GM12873 (cell line): ENCODE measurements at regions not wholly inside any gene's neighbourhood (a gene's known extent, or its start where the extent isn't known, plus 50 kb on each side); places are given as distances from the start of the nearest gene placed in this dataset.

ENCODE experiments used
- TF ChIP-seq, protein P1 (sequence below): IDR thresholded peaks from 2 replicates; pipeline ENCODE4 v1.5.1; 2012; ENCODE audit warnings: low read depth, mild to moderate bottlenecking, moderate library complexity, low read length, control low read depth; ENCODE audit not compliant: insufficient read depth; ENCODE audit errors: missing control alignments

DNA sequence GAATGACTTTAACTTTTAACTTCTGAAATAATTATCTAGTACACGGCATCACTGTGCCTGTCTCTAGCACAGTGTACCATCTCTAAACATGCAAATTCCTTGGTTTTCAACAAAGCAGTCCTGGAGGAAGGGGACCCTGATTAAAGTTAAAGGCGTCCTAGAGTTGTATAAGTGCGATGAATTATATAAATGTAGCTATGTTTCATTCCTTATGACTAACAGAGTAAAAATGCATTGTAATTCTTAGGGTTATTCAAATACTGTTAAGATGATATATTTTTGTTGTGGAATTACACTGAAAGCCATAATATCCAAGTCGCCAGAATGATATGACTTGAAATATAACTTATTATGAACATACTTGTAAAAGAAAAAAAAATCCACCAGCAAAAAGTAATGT, 544.9 kb upstream of the LINC00305 start:
- TF ChIP-seq, protein P1, sequence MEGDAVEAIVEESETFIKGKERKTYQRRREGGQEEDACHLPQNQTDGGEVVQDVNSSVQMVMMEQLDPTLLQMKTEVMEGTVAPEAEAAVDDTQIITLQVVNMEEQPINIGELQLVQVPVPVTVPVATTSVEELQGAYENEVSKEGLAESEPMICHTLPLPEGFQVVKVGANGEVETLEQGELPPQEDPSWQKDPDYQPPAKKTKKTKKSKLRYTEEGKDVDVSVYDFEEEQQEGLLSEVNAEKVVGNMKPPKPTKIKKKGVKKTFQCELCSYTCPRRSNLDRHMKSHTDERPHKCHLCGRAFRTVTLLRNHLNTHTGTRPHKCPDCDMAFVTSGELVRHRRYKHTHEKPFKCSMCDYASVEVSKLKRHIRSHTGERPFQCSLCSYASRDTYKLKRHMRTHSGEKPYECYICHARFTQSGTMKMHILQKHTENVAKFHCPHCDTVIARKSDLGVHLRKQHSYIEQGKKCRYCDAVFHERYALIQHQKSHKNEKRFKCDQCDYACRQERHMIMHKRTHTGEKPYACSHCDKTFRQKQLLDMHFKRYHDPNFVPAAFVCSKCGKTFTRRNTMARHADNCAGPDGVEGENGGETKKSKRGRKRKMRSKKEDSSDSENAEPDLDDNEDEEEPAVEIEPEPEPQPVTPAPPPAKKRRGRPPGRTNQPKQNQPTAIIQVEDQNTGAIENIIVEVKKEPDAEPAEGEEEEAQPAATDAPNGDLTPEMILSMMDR: no peak

DNA sequence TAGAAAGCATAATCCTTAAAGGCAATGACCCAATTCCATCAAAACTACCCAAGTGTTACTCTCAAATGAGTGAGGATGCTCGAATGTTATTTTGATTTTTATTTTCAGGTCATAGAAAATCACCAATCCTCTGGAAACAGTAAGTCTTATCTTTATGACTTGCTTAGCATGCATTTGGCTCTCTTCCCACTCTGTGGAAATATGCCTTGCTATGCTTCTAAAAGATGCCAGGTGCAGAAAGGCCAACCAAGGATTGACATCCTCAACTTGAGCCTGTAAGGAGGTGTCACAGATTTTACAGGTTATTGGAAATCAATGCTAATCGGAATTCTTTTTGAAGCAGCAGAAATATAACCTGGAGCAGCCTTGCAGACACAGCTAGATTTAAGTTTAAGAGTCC, 543.9 kb upstream of the LINC00305 start:
- TF ChIP-seq, protein P1: no peak

DNA sequence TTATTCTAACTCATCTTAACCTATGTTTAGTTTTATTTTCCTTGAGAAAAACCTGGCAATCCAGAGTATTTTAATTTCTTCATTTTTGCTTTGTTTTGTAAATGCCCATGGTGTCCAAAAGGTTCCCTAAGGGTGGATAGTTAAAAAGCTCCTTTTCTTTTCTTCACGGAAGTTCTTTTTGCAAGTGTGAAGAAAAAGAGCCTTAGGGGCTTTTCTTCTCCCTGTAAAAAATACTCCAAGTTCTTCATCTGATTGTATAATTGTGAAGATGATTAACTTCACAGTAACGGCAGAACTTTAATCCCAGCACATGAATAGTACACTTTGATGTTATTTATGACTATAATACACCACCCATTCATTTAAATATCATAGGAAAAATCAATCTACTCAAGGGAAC, 530.2 kb upstream of the LINC00305 start:
- TF ChIP-seq, protein P1: no peak

DNA sequence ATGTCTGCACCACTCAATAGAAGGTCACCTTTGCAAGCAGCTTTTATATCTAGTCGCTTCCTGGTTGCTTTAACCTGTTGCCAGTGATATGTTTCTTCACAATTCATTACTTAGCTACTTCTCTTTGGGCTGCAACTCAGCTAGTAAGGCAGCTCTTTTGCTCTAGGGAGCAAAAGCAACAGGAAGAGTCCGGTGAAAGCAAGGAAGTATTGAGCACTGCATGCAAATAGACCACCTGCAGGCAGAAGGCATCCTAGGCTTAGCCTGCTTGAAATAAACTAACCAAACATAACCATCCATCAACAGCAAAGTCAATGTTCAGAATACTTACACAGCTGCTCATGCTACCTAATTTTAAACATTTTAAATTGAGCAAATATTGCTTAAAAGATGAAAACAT, 529.2 kb upstream of the LINC00305 start:
- TF ChIP-seq, protein P1: no peak

DNA sequence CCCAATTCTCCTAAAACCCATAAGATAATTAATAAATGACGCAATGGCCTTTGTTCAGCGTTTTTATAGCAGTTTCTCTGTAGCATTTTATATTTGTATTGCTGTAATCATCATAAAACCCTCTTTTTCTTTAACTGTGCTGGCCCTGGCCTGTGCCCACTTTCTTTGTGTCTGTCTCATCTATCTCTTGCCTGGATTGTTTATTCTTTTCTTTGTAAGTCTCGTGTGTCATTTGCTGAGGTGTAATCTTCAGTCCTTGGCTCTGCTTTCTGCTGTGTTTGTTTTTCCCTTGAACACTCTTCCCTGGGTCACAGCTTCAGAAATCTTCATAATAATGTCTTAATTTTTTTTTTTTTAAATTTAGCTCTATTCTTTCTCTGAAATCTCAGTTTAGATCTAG, 525.8 kb upstream of the LINC00305 start:
- TF ChIP-seq, protein P1: no peak

DNA sequence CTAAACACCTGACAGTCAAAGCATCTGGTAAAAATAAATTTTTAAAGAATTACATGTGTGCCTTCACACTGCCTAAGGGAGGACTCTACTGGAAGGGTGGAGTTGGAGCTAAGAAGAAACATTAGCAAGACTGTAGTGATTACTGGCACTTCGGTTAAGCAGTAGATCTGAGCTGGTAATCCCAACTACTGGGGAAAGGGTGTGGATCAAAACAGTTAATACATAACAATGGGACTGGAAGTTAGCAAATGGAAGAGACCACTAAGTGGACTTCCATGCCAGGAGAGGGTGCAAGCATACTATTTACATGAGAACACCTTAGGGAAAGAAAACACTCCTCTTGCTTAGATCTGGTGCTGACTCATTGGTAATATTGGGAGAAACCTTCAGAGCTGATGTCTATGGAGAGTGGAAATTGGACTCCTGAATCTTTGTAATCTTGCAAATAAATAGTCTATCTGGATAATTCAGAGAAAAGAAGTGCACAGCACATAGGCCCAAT, 519.6 kb upstream of the LINC00305 start:
- TF ChIP-seq, protein P1: no peak

DNA sequence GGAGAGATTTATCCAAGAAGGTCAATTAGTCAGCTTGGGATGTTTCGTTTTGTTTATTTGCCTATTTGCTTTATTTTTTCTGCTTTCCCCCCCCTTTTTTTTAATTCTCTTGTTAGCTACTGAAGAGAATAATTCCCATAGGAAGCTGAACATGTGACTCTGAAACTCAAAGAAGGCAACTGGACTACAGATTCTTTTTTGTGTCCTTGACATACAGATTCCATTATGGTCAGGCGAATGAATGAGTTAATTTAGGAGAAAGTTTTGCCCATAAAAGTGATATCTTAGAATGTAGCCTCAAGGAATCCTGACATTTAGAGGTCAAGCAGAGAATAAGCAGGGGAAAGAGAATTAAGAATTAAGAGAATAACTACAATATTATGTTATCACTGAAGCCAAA, 514.2 kb upstream of the LINC00305 start:
- TF ChIP-seq, protein P1: no peak

DNA sequence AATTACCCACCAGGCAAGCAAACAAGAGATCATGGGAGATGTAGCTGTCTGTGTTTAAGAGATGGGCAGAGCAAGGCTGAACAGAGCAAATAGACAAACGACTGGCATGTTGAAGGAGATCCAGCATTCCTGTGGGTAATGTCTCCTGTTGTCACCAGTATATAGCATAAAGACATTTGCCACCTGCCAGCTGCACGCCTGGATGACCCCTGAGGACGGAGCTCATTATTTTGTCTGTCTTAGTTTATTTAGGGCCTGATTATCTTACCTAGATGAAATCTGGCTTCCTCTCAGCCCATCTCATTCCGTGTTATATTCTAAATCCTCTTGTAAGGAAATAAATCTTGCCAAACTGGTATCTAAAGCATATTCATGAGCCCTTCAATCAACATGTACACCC, 510.3 kb upstream of the LINC00305 start:
- TF ChIP-seq, protein P1: no peak
